Activated T-cell treated with anti-CD3 and anti-CD28 coated beads for 4 hours (primary cell): ENCODE measurements at regions not wholly inside any gene's neighbourhood (a gene's known extent, or its start where the extent isn't known, plus 50 kb on each side); places are given as distances from the start of the nearest gene placed in this dataset.
A peak's percentile ranks its signal among the peaks of the same experiment; 100 is the strongest.

Experiments
- DNase-seq: peaks from one replicate; pipeline ENCODE4 v3.0.0-alpha.2; 2020

GRCh38 chr1:182147136-182147820 is 85.8 kb upstream of the ZNF648 start:
- no peak for DNase-seq

- DNase-seq, result no peak
These were observed 84.8 kb upstream of the ZNF648 start for GRCh38 chr1:182146286-182146685.

- no peak for DNase-seq
These were observed 83.9 kb upstream of the ZNF648 start for GRCh38 chr1:182145441-182145840.

- DNase-seq, result no peak
These were observed 83.1 kb upstream of the ZNF648 start for GRCh38 chr1:182144646-182145030.

- no peak for DNase-seq
These were observed 82.5 kb upstream of the ZNF648 start for GRCh38 chr1:182143825-182144645.

- DNase-seq, result peak; percentile 86
These were observed 81.7 kb upstream of the ZNF648 start for GRCh38 chr1:182143154-182143657.

GRCh38 chr1:182142621-182143020 is 81.1 kb upstream of the ZNF648 start:
- DNase-seq, result no peak

- DNase-seq, result no peak
These were observed 79.5 kb upstream of the ZNF648 start for GRCh38 chr1:182141040-182141439.

GRCh38 chr1:182139496-182139895 is 78.0 kb upstream of the ZNF648 start:
- DNase-seq, result no peak

GRCh38 chr1:182137546-182137945 is 76.0 kb upstream of the ZNF648 start:
- DNase-seq, result no peak

GRCh38 chr1:182135946-182136345 is 74.4 kb upstream of the ZNF648 start:
- no peak for DNase-seq

- DNase-seq, result no peak
These were observed 72.7 kb upstream of the ZNF648 start for GRCh38 chr1:182134257-182134656.

- DNase-seq, result no peak
These were observed 71.7 kb upstream of the ZNF648 start for GRCh38 chr1:182133181-182133580.

GRCh38 chr1:182129398-182129797 is 67.9 kb upstream of the ZNF648 start:
- DNase-seq, result no peak

- DNase-seq, result no peak
These were observed 67.0 kb upstream of the ZNF648 start for GRCh38 chr1:182128502-182128901.

- no peak for DNase-seq
These were observed 66.1 kb upstream of the ZNF648 start for GRCh38 chr1:182127656-182128055.

- DNase-seq, result no peak
These were observed 64.8 kb upstream of the ZNF648 start for GRCh38 chr1:182126272-182126800.

- no peak for DNase-seq
These were observed 61.4 kb upstream of the ZNF648 start for GRCh38 chr1:182122913-182123260.

GRCh38 chr1:182122256-182122912 is 60.9 kb upstream of the ZNF648 start:
- DNase-seq, result no peak

GRCh38 chr1:182121787-182122186 is 60.3 kb upstream of the ZNF648 start:
- DNase-seq, result no peak

- DNase-seq, result no peak
These were observed 59.1 kb upstream of the ZNF648 start for GRCh38 chr1:182120411-182121258.

- no peak for DNase-seq
These were observed 58.1 kb upstream of the ZNF648 start for GRCh38 chr1:182119631-182120030.

GRCh38 chr1:182118851-182119250 is 57.3 kb upstream of the ZNF648 start:
- no peak for DNase-seq
